ENCODE measurements at regions not wholly inside any gene's neighbourhood (a gene's known extent, or its start where the extent isn't known, plus 50 kb on each side); places are given as distances from the start of the nearest gene placed in this dataset.

GRCh38 chr14:55513491-55513890 is 66.5 kb upstream of the KTN1 start:
- no peak overlapping the region for H3K4me3 ChIP-seq (ENCODE audit: control insufficient read depth, low read depth, low read length)
- TF ChIP-seq CTCF (IDR thresholded peaks at IDR 0.05; ENCODE audit: control insufficient read depth, insufficient read depth, low read depth, low read length, missing control alignments): no peak
- no peak for DNase-seq (ENCODE audit: low read depth)

GRCh38 chr14:55514819-55515490 is 65.1 kb upstream of the KTN1 start:
- TF ChIP-seq CTCF (IDR thresholded peaks at IDR 0.05; ENCODE audit: control insufficient read depth, insufficient read depth, low read depth, low read length, missing control alignments): no peak
- DNase-seq (ENCODE audit: low read depth): peak; percentile 24

GRCh38 chr14:55516776-55517175 is 63.2 kb upstream of the KTN1 start:
- DNase-seq (ENCODE audit: low read depth): no peak
- H3K4me3 ChIP-seq (ENCODE audit: control insufficient read depth, low read depth, low read length): no peak overlapping the region
- TF ChIP-seq CTCF (IDR thresholded peaks at IDR 0.05; ENCODE audit: control insufficient read depth, insufficient read depth, low read depth, low read length, missing control alignments): no peak

More at GRCh38 chr14:55514819-55515490, 65.1 kb upstream of the KTN1 start:
- 0 out of 2 replicates have a peak overlapping the region, but pooled peaks have one; percentile 6 for H3K4me3 ChIP-seq (ENCODE audit: control insufficient read depth, low read depth, low read length)

GRCh38 chr14:55518391-55518790 is 61.6 kb upstream of the KTN1 start:
- no peak for DNase-seq (ENCODE audit: low read depth)
- H3K4me3 ChIP-seq (ENCODE audit: control insufficient read depth, low read depth, low read length): no peak overlapping the region
- no peak for TF ChIP-seq CTCF (IDR thresholded peaks at IDR 0.05; ENCODE audit: control insufficient read depth, insufficient read depth, low read depth, low read length, missing control alignments)

- TF ChIP-seq CTCF (IDR thresholded peaks at IDR 0.05; ENCODE audit: control insufficient read depth, insufficient read depth, low read depth, low read length, missing control alignments): no peak
- H3K4me3 ChIP-seq (ENCODE audit: control insufficient read depth, low read depth, low read length): no peak overlapping the region
- no peak for DNase-seq (ENCODE audit: low read depth)
Measured at GRCh38 chr14:55519473-55520080, 60.4 kb upstream of the KTN1 start.

- TF ChIP-seq CTCF (IDR thresholded peaks at IDR 0.05; ENCODE audit: control insufficient read depth, insufficient read depth, low read depth, low read length, missing control alignments): no peak
- no peak for DNase-seq (ENCODE audit: low read depth)
- no peak overlapping the region for H3K4me3 ChIP-seq (ENCODE audit: control insufficient read depth, low read depth, low read length)
Measured at GRCh38 chr14:55523321-55523720, 56.7 kb upstream of the KTN1 start.

All from AG09309 (cell line).